GM12874 (cell line): ENCODE measurements at regions not wholly inside any gene's neighbourhood (a gene's known extent, or its start where the extent isn't known, plus 50 kb on each side); places are given as distances from the start of the nearest gene placed in this dataset.

Experiments used
- CTCF ChIP-seq: IDR thresholded peaks from 2 replicates; pipeline ENCODE4 v1.5.1; 2011; ENCODE audit warnings: low read depth, mild to moderate bottlenecking, control low read depth, low read length, moderate library complexity; ENCODE audit not compliant: insufficient read depth

GRCh38 chr3:166340604-166341266 is 503.5 kb upstream of the BCHE start:
- no peak for TF ChIP-seq CTCF

- TF ChIP-seq CTCF, result no peak
Measured at GRCh38 chr3:166324401-166324800, 487.2 kb upstream of the BCHE start.

GRCh38 chr3:166322391-166322790 is 485.2 kb upstream of the BCHE start:
- no peak for TF ChIP-seq CTCF

- TF ChIP-seq CTCF, result no peak
Measured at GRCh38 chr3:166307756-166308350, 470.6 kb upstream of the BCHE start.

- TF ChIP-seq CTCF, result no peak
Measured at GRCh38 chr3:166304584-166304983, 467.4 kb upstream of the BCHE start.

GRCh38 chr3:166303681-166304080 is 466.5 kb upstream of the BCHE start:
- TF ChIP-seq CTCF, result no peak

- no peak for TF ChIP-seq CTCF
Measured at GRCh38 chr3:166302331-166302730, 465.1 kb upstream of the BCHE start.
